Astrocyte (in vitro differentiated cells and primary cell): ENCODE measurements at regions not wholly inside any gene's neighbourhood (a gene's known extent, or its start where the extent isn't known, plus 50 kb on each side); places are given as distances from the start of the nearest gene placed in this dataset.

Source experiments
- EZH2 ChIP-seq: IDR thresholded peaks from 2 replicates; pipeline ENCODE4 v1.6.1; 2012; ENCODE audit warnings: mild to moderate bottlenecking, low read length, inconsistent platforms; ENCODE audit not compliant: insufficient read depth
- TF ChIP-seq, protein P1 (sequence below): IDR thresholded peaks from 2 replicates; pipeline ENCODE4 v1.5.1; 2011; ENCODE audit warnings: low read depth, mild to moderate bottlenecking, inconsistent platforms, low read length, moderate library complexity; ENCODE audit not compliant: insufficient read depth

DNA sequence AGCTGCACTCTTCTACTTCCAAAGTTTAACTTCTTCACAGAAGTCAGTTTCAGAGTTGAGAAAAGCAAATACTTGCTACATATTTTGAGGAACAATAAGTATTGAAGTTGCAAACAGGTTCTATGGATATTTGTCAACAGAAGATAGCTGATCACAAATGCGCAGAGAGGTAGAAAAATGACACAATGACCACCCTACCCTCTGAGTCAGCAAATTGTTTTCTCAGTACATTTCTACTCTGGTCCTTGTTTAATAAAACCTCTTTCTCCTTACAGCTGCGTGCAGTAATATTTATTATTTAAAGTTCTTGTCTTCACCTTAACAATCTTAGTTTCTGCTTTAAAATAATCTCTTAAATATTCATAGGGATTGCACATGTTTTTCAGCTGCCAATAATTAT lies 855.1 kb upstream of the CTNND2 start:
- TF ChIP-seq, protein P1, sequence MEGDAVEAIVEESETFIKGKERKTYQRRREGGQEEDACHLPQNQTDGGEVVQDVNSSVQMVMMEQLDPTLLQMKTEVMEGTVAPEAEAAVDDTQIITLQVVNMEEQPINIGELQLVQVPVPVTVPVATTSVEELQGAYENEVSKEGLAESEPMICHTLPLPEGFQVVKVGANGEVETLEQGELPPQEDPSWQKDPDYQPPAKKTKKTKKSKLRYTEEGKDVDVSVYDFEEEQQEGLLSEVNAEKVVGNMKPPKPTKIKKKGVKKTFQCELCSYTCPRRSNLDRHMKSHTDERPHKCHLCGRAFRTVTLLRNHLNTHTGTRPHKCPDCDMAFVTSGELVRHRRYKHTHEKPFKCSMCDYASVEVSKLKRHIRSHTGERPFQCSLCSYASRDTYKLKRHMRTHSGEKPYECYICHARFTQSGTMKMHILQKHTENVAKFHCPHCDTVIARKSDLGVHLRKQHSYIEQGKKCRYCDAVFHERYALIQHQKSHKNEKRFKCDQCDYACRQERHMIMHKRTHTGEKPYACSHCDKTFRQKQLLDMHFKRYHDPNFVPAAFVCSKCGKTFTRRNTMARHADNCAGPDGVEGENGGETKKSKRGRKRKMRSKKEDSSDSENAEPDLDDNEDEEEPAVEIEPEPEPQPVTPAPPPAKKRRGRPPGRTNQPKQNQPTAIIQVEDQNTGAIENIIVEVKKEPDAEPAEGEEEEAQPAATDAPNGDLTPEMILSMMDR: no peak
- no peak for TF ChIP-seq EZH2
